ENCODE measurements at regions not wholly inside any gene's neighbourhood (a gene's known extent, or its start where the extent isn't known, plus 50 kb on each side); places are given as distances from the start of the nearest gene placed in this dataset.

DNA sequence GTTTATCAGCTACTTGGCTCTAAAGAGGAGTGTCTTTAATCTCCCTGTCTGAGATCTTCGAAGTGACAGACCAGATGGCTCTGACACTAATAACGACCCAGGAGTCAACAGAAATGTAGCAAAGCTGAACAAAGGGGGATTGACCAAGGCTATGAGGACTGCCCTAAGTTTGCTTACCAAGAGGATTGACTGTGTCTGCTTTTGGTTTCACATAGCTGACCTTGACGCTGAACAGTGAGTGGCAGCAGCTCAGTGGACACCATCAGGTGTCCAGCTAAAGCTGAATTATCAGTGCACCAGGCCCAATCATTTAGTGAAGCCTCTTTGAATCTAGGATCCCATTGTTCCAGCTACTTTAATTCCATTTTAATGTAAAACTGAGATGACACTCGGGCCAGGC is 262.6 kb downstream of the COX7C start:
- H3K27ac ChIP-seq, result no peak overlapping the region
- H3K36me3 ChIP-seq, result no peaks in the 10 kb centered on the region
- H3K9me3 ChIP-seq (replicated peaks), result no peaks in the 10 kb centered on the region
- no peak for DNase-seq
- H3K4me1 ChIP-seq, result no peaks in the 10 kb centered on the region
- no peaks in the 10 kb centered on the region for H3K27me3 ChIP-seq
- H3K4me3 ChIP-seq, result no peak overlapping the region

- no peaks in the 10 kb centered on the region for H3K36me3 ChIP-seq
- no peaks in the 10 kb centered on the region for H3K9me3 ChIP-seq (replicated peaks)
- H3K4me3 ChIP-seq, result no peak overlapping the region
- H3K27ac ChIP-seq, result no peak overlapping the region
- H3K27me3 ChIP-seq, result no peaks in the 10 kb centered on the region
- peak; percentile 59 to 78 for DNase-seq
- H3K4me1 ChIP-seq, result no peaks in the 10 kb centered on the region
Observed at GRCh38 chr5:86880785-86881492, 263.2 kb downstream of the COX7C start.

DNA sequence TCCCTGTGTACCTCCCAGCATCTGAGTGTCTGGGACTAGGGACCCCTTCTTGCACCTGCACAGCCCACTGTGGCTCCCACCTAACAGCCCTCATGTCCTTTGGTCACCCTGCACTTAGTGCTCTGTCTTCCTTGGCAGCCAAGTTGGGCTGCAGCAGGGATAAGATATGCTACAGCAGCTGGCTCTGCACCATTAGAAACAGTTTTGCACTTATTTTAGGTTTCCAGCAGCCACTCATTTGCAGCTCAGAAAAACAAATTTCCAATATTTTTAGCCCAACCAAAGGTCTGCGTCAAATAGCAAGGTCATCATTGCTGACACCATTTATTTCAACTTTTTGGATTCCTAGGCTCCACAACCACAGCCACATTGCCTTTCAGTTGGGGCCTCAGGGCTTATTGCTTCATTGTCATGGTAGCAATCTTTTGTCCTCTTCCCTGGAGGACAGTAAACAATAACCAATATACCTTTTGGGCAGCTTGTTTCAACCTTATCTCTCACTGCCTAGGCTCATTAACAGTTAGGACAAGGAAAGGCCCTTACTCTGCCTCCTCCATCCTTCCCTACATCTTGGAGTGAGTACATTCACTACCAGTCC is 263.9 kb downstream of the COX7C start:
- H3K9me3 ChIP-seq (replicated peaks), result no peaks in the 10 kb centered on the region
- no peaks in the 10 kb centered on the region for H3K27me3 ChIP-seq
- no peak overlapping the region for H3K27ac ChIP-seq
- no peak for DNase-seq
- no peaks in the 10 kb centered on the region for H3K4me1 ChIP-seq
- no peaks in the 10 kb centered on the region for H3K36me3 ChIP-seq
- no peak overlapping the region for H3K4me3 ChIP-seq

DNA sequence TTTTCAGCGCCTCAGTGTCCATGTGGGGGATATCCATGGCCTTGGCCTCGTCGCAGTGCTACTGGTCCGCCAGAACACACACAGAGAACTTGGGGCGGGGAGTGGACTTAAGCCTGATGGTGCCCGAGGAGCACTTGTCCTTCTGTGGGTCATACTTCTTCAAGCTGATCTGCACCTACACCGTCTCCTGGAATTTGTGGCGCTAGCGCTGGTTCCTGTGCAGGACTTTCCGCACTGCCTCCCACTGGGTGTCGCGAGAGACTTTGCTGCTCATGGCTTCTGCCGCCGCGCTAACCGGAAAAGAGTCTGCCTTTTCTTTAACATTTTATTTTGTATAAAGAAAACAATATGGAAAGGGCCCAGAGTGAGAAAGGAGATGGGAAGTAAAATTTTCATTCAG is 266.9 kb downstream of the COX7C start:
- Histone ChIP-seq H3K4me3 (no peak overlapping the region), H3K27ac (no peak overlapping the region), H3K36me3 (no peaks in the 10 kb centered on the region), H3K9me3 (replicated peaks) (no peaks in the 10 kb centered on the region), H3K4me1 (no peaks in the 10 kb centered on the region), H3K27me3 (no peaks in the 10 kb centered on the region)
- DNase-seq, result no peak

DNA sequence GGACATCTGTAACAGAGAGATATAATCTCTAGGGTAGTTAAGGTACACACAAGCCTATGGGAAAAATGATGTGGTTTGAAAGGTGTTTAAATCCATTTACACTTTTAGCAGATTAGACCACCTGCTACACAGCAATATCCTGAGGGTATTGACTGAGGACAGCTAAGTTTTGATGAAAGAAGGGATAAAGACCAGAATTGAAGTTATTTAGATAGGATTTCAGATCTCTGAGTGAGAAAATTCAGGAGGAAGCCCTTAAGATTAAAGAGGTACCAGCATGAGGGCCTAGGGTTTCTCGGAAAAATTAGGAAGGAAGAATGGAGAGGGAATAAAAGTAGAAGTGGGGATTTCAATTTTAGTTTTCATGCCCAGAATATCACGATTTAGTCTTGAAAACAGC is 267.3 kb downstream of the COX7C start:
- H3K27ac ChIP-seq, result no peak overlapping the region
- no peaks in the 10 kb centered on the region for H3K36me3 ChIP-seq
- H3K4me1 ChIP-seq, result no peaks in the 10 kb centered on the region
- H3K9me3 ChIP-seq (replicated peaks), result no peaks in the 10 kb centered on the region
- no peak overlapping the region for H3K4me3 ChIP-seq
- no peak for DNase-seq
- no peaks in the 10 kb centered on the region for H3K27me3 ChIP-seq

GRCh38 chr5:86885489-86886230 is 267.9 kb downstream of the COX7C start:
- no peak overlapping the region for H3K4me3 ChIP-seq
- no peak overlapping the region for H3K27ac ChIP-seq
- DNase-seq, result no peak
- H3K36me3 ChIP-seq, result no peaks in the 10 kb centered on the region
- H3K27me3 ChIP-seq, result no peaks in the 10 kb centered on the region
- H3K9me3 ChIP-seq (replicated peaks), result no peaks in the 10 kb centered on the region
- no peaks in the 10 kb centered on the region for H3K4me1 ChIP-seq

- no peaks in the 10 kb centered on the region for H3K36me3 ChIP-seq
- H3K27ac ChIP-seq, result no peak overlapping the region
- DNase-seq, result no peak
- H3K9me3 ChIP-seq (replicated peaks), result no peaks in the 10 kb centered on the region
- no peaks in the 10 kb centered on the region for H3K27me3 ChIP-seq
- no peaks in the 10 kb centered on the region for H3K4me1 ChIP-seq
- H3K4me3 ChIP-seq, result no peak overlapping the region
Observed at GRCh38 chr5:86890375-86890774, 272.6 kb downstream of the COX7C start.

DNA sequence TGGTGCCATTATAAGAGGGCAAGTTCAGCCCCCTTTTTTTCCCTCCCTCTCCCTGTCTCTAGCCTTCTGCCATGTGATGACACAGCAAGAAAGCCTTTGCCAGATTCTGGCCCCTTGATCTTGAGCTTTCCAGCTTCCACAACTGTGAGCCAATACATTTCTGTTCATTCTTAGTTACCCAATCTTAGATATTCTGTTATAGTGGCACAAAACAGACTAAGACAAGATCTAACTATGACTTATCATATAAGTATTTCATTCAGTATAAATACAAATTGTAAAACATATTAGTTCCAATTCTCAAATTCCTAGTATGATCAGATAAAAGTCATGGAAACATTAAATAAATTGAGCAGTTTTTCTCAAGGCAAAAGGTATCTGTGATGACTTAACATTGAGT is 276.3 kb downstream of the COX7C start:
- H3K27ac ChIP-seq, result no peak overlapping the region
- no peaks in the 10 kb centered on the region for H3K9me3 ChIP-seq (replicated peaks)
- H3K4me1 ChIP-seq, result no peaks in the 10 kb centered on the region
- DNase-seq, result no peak
- H3K36me3 ChIP-seq, result no peaks in the 10 kb centered on the region
- no peak overlapping the region for H3K4me3 ChIP-seq
- H3K27me3 ChIP-seq, result no peaks in the 10 kb centered on the region

DNA sequence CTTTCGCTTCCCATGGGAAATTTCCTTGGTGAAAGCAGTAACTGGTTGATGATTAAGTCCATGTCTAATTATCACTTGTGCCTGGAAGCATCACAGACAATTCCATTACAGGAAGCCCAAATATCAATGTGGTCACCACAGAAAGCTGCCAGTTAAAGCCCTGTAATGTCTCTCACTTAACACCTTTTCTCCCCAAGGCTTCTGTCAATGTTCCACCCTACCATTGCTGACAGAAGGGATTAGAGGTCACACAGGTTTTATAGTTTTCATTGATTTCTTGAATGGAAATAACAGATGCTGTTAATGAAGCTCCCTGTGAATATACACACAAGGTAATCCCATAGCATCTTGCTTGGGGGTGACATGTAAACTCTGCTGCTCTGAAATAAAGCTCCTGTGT is 279.2 kb downstream of the COX7C start:
- Histone ChIP-seq H3K27me3 (no peaks in the 10 kb centered on the region), H3K9me3 (replicated peaks) (no peaks in the 10 kb centered on the region), H3K36me3 (no peaks in the 10 kb centered on the region), H3K27ac (no peak overlapping the region), H3K4me1 (no peaks in the 10 kb centered on the region), H3K4me3 (no peak overlapping the region)
- DNase-seq, result peak in 1 of 2 experiments; percentile 22

- no peak overlapping the region for H3K4me3 ChIP-seq
- no peaks in the 10 kb centered on the region for H3K27me3 ChIP-seq
- peak overlapping the region; percentile 28; the same call in 1 of the 2 replicates for H3K27ac ChIP-seq
- no peaks in the 10 kb centered on the region for H3K36me3 ChIP-seq
- peaks cover 12% of the 10 kb centered on the region for H3K4me1 ChIP-seq
- no peaks in the 10 kb centered on the region for H3K9me3 ChIP-seq (replicated peaks)
- peak in 1 of 2 experiments; percentile 10 for DNase-seq
Observed at GRCh38 chr5:86909418-86910295, 291.9 kb downstream of the COX7C start.

DNA sequence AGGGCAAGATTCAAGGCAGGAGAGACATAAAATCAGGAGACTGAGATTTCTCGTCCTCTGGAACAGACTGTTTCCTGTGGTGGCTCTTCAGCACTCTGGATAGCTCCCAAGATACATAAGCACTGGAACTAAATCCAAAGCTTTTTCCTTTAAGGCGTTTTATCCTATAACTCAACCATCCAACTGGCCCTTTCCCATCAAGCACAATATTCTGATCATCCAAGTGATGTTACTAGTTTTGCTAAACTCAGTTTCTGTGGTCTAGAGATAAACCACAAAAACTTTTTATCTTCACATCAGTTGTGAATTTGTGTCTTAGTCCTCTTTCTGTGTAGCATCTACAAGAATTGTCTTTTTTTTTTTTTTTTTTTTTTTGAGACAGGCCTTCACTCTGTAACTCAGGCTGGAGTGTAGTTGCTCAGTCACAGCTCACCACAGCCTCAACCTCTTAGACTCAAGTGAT is 299.4 kb downstream of the COX7C start:
- peak; percentile 34 to 66 for DNase-seq
- Histone ChIP-seq H3K27me3 (no peaks in the 10 kb centered on the region), H3K9me3 (replicated peaks) (no peaks in the 10 kb centered on the region; the same call in 1 of the 2 replicates), H3K4me1 (no peaks in the 10 kb centered on the region), H3K36me3 (no peaks in the 10 kb centered on the region), H3K27ac (no peak overlapping the region), H3K4me3 (no peak overlapping the region)

DNA sequence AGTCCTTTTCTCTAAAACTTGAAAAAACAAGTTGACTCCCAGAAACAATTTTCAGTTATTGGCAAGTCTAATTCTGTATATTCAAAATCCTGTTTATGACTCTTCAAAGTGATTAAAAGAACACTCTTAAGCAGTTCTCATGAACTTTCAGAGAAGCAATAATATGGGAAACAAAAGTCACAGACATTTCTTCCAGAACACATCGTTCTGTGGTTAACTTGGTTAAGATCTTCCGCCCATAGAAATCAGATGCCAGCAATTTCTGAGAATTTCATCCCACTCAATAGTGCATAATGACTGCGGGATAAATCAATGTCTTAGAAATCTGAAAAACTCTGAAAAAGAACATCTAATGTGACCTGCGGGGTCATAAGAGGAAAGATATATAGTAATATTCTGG is 300.5 kb downstream of the COX7C start:
- H3K27ac ChIP-seq, result no peak overlapping the region
- no peaks in the 10 kb centered on the region for H3K4me1 ChIP-seq
- H3K9me3 ChIP-seq (replicated peaks), result no peaks in the 10 kb centered on the region; the same call in 1 of the 2 replicates
- no peaks in the 10 kb centered on the region for H3K36me3 ChIP-seq
- H3K27me3 ChIP-seq, result no peaks in the 10 kb centered on the region
- no peak for DNase-seq
- H3K4me3 ChIP-seq, result no peak overlapping the region

GRCh38 chr5:86926033-86926432 is 308.3 kb downstream of the COX7C start:
- Histone ChIP-seq H3K4me3 (no peak overlapping the region), H3K27ac (no peak overlapping the region), H3K9me3 (replicated peaks) (no peaks in the 10 kb centered on the region), H3K27me3 (no peaks in the 10 kb centered on the region), H3K36me3 (no peaks in the 10 kb centered on the region), H3K4me1 (no peaks in the 10 kb centered on the region)
- no peak for DNase-seq

- H3K27ac ChIP-seq, result no peak overlapping the region
- no peaks in the 10 kb centered on the region for H3K4me1 ChIP-seq
- H3K36me3 ChIP-seq, result no peaks in the 10 kb centered on the region
- no peaks in the 10 kb centered on the region for H3K9me3 ChIP-seq (replicated peaks)
- H3K4me3 ChIP-seq, result no peak overlapping the region
- no peaks in the 10 kb centered on the region for H3K27me3 ChIP-seq
- no peak for DNase-seq
Observed at GRCh38 chr5:86929123-86929766, 311.5 kb downstream of the COX7C start.

All from SJCRH30 (cell line).